ENCODE measurements at regions not wholly inside any gene's neighbourhood (a gene's known extent, or its start where the extent isn't known, plus 50 kb on each side); places are given as distances from the start of the nearest gene placed in this dataset.

GRCh38 chr6:14790976-14791375 lies 454.9 kb upstream of the JARID2 start:
- Histone ChIP-seq H3K23ac (ENCODE audit: insufficient read length, low read depth, low read length) (no peak overlapping the region), H3K4ac (ENCODE audit: low read depth, low read length) (no peak overlapping the region), H3K18ac (ENCODE audit: insufficient read length, low read depth, low read length) (no peak overlapping the region), H4K8ac (replicated peaks; ENCODE audit: insufficient read length, low read depth, low read length) (no peak overlapping the region), H3K27ac (ENCODE audit: insufficient read length, low read depth, low read length) (no peak overlapping the region), H4K20me1 (ENCODE audit: control insufficient read depth, insufficient read depth, insufficient read length) (no peaks in the 10 kb centered on the region), H4K5ac (ENCODE audit: insufficient read length, low read depth, low read length) (no peak overlapping the region), H2BK20ac (ENCODE audit: low read depth, low read length, poor library complexity, severe bottlenecking) (no peak overlapping the region), H3K56ac (ENCODE audit: insufficient read length, low read depth, low read length) (no peak overlapping the region), H3K9me3 (ENCODE audit: control insufficient read depth, low read depth, low read length) (no peaks in the 10 kb centered on the region), H4K91ac (ENCODE audit: insufficient read length, low read depth, low read length) (no peak overlapping the region), H2AFZ (ENCODE audit: low read length) (no peak overlapping the region), H3K4me2 (ENCODE audit: insufficient read depth, insufficient read length, low read length) (no peak overlapping the region), H2BK120ac (ENCODE audit: low read depth, low read length, poor library complexity, severe bottlenecking) (no peak overlapping the region), H3K14ac (ENCODE audit: insufficient read depth, low read length) (no peak overlapping the region), H3K23me2 (ENCODE audit: insufficient read length, low read depth, low read length, poor library complexity, severe bottlenecking) (no peaks in the 10 kb centered on the region), H3K9ac (ENCODE audit: extremely low read depth, insufficient read length, low read length) (no peak overlapping the region), H3K27me3 (ENCODE audit: insufficient read depth, low read length) (no peaks in the 10 kb centered on the region), H2AK5ac (ENCODE audit: insufficient read length, low read length) (no peak overlapping the region), H3K79me2 (ENCODE audit: insufficient read depth, low read length) (no peaks in the 10 kb centered on the region; the same call in 1 of the 2 replicates), H2BK15ac (ENCODE audit: low read depth, low read length) (no peak overlapping the region), H3K4me1 (ENCODE audit: insufficient read depth, low read length) (peaks cover 12% of the 10 kb centered on the region; the same call in 1 of the 2 replicates), H2BK12ac (ENCODE audit: insufficient read length, low read depth, low read length) (no peak overlapping the region), H3K79me1 (ENCODE audit: insufficient read depth, low read depth, low read length, poor library complexity, severe bottlenecking) (no peaks in the 10 kb centered on the region), H3T11ph (ENCODE audit: low read length) (no peak overlapping the region), H2BK5ac (ENCODE audit: insufficient read length, low read length) (no peak overlapping the region)
- Mint-ChIP-seq H3K36me3 (ENCODE audit: insufficient read depth in 1 of 3, low read depth in 3 of 3) (peaks cover 0 to 1% (median 1%) of the 10 kb centered on the region in 3 experiments; a peak in 1 of 7 replicates), H3K27ac (no peak overlapping the region), H3K9me3 (peaks cover 0 to 4% of the 10 kb centered on the region in 2 experiments; a peak in 1 of 5 replicates), H3K4me3 (no peak overlapping the region), H3K4me1 (peaks cover 50 to 59% of the 10 kb centered on the region in 2 experiments), H3K27me3 (ENCODE audit: low read depth) (no peaks in the 10 kb centered on the region)
- WGBS (ENCODE audit: extremely low coverage, insufficient read length, low lambda C conversion rate): no CpG with 5 or more reads among the region's 1 CpG
- TF ChIP-seq CTCF (conservative IDR thresholded peaks at IDR 0.05): no peak
- DNase-seq: no peak
